Neural crest cell (in vitro differentiated cells): ENCODE measurements at regions not wholly inside any gene's neighbourhood (a gene's known extent, or its start where the extent isn't known, plus 50 kb on each side); places are given as distances from the start of the nearest gene placed in this dataset.

Experiments
- DNase-seq: peaks from one replicate; pipeline ENCODE4 v3.0.0; 2021; ENCODE audit warnings: low read depth, mixed read lengths, low spot score
- H3K27ac Mint-ChIP-seq: one replicate; pipeline ENCODE4 v1.8.0; 2021; ENCODE audit warnings: mild to moderate bottlenecking, mixed read lengths; ENCODE audit not compliant: unreplicated experiment
- H3K27me3 Mint-ChIP-seq: 2 replicates; pipeline ENCODE4 v1.8.0; 2021; ENCODE audit warnings: low read depth, mild to moderate bottlenecking, mixed read lengths
- H3K36me3 Mint-ChIP-seq: 2 replicates; pipeline ENCODE4 v1.8.0; 2021; ENCODE audit warnings: low read depth, mild to moderate bottlenecking, mixed read lengths
- H3K4me1 Mint-ChIP-seq: 2 replicates; pipeline ENCODE4 v1.8.0; 2021; ENCODE audit warnings: mixed read lengths
- H3K4me3 Mint-ChIP-seq: one replicate; pipeline ENCODE4 v1.8.0; 2021; ENCODE audit warnings: mild to moderate bottlenecking, mixed read lengths
- H3K9me3 Mint-ChIP-seq: 2 replicates; pipeline ENCODE4 v1.8.0; 2021; ENCODE audit warnings: mixed read lengths
- CTCF ChIP-seq: fragments of 200-600 bp; sonication (generic); conservative IDR thresholded peaks from 2 replicates; pipeline ENCODE4 v1.5.0; 2021; ENCODE audit warnings: antibody characterized with exemption, mild to moderate bottlenecking

- no peak for DNase-seq
- no peaks in the 10 kb centered on the region for H3K27me3 Mint-ChIP-seq
- H3K4me1 Mint-ChIP-seq: peaks cover 13% of the 10 kb centered on the region
- no peak overlapping the region for H3K27ac Mint-ChIP-seq
- no peak for TF ChIP-seq CTCF
- H3K36me3 Mint-ChIP-seq: no peaks in the 10 kb centered on the region
- peaks cover 2% of the 10 kb centered on the region for H3K9me3 Mint-ChIP-seq
- no peak overlapping the region for H3K4me3 Mint-ChIP-seq
Observed at GRCh38 chr5:20105915-20106314, 117.9 kb upstream of the CDH18 start.

GRCh38 chr5:20102293-20102692, 114.3 kb upstream of the CDH18 start:
- peaks cover 2% of the 10 kb centered on the region for H3K9me3 Mint-ChIP-seq
- H3K27ac Mint-ChIP-seq: no peak overlapping the region
- H3K27me3 Mint-ChIP-seq: no peaks in the 10 kb centered on the region
- DNase-seq: no peak
- no peak overlapping the region for H3K4me3 Mint-ChIP-seq
- no peaks in the 10 kb centered on the region for H3K36me3 Mint-ChIP-seq
- TF ChIP-seq CTCF: no peak
- peaks cover 13% of the 10 kb centered on the region for H3K4me1 Mint-ChIP-seq

- Mint-ChIP-seq H3K27ac (no peak overlapping the region), H3K36me3 (no peaks in the 10 kb centered on the region), H3K4me1 (peaks cover 8% of the 10 kb centered on the region), H3K27me3 (no peaks in the 10 kb centered on the region), H3K9me3 (no peaks in the 10 kb centered on the region), H3K4me3 (no peak overlapping the region)
- TF ChIP-seq CTCF: no peak
- no peak for DNase-seq
Observed at GRCh38 chr5:20098694-20099093, 110.7 kb upstream of the CDH18 start.

GRCh38 chr5:20088361-20088760, 100.4 kb upstream of the CDH18 start:
- DNase-seq: no peak
- TF ChIP-seq CTCF: no peak
- Mint-ChIP-seq H3K4me1 (no peaks in the 10 kb centered on the region), H3K36me3 (peaks cover 2% of the 10 kb centered on the region), H3K4me3 (no peak overlapping the region), H3K27me3 (no peaks in the 10 kb centered on the region), H3K9me3 (peaks cover 10% of the 10 kb centered on the region), H3K27ac (no peak overlapping the region)

GRCh38 chr5:20087299-20087698, 99.3 kb upstream of the CDH18 start:
- Mint-ChIP-seq H3K27ac (no peak overlapping the region), H3K4me1 (no peaks in the 10 kb centered on the region), H3K27me3 (no peaks in the 10 kb centered on the region), H3K4me3 (no peak overlapping the region), H3K9me3 (peaks cover 13% of the 10 kb centered on the region), H3K36me3 (peaks cover 2% of the 10 kb centered on the region)
- no peak for DNase-seq
- TF ChIP-seq CTCF: no peak

GRCh38 chr5:20077186-20077585, 89.2 kb upstream of the CDH18 start:
- Mint-ChIP-seq H3K36me3 (no peaks in the 10 kb centered on the region), H3K27me3 (no peaks in the 10 kb centered on the region), H3K4me1 (no peaks in the 10 kb centered on the region), H3K27ac (no peak overlapping the region), H3K4me3 (no peak overlapping the region), H3K9me3 (peaks cover 3% of the 10 kb centered on the region)
- no peak for TF ChIP-seq CTCF
- no peak for DNase-seq
